ENCODE measurements at regions not wholly inside any gene's neighbourhood (a gene's known extent, or its start where the extent isn't known, plus 50 kb on each side); places are given as distances from the start of the nearest gene placed in this dataset.

DNA sequence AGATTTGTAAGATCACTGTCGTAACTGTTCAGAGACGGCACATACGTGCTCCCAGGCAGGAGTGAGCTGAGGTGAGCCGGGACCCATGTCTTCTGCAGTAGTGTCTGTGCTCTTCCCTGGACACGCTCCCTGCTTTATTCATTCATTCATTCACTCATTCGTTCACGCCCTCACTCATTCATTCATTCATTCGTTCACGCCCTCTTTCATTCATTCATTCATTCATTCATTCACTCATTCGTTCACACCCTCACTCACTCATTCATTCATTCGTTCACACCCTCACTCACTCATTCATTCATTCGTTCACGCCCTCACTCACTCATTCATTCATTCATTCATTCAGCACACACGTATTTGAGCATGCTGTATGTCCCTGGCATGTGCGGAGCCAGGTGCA lies 207.0 kb downstream of the GLI2 start:
- TF ChIP-seq, protein P1, sequence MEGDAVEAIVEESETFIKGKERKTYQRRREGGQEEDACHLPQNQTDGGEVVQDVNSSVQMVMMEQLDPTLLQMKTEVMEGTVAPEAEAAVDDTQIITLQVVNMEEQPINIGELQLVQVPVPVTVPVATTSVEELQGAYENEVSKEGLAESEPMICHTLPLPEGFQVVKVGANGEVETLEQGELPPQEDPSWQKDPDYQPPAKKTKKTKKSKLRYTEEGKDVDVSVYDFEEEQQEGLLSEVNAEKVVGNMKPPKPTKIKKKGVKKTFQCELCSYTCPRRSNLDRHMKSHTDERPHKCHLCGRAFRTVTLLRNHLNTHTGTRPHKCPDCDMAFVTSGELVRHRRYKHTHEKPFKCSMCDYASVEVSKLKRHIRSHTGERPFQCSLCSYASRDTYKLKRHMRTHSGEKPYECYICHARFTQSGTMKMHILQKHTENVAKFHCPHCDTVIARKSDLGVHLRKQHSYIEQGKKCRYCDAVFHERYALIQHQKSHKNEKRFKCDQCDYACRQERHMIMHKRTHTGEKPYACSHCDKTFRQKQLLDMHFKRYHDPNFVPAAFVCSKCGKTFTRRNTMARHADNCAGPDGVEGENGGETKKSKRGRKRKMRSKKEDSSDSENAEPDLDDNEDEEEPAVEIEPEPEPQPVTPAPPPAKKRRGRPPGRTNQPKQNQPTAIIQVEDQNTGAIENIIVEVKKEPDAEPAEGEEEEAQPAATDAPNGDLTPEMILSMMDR (conservative IDR thresholded peaks at IDR 0.05 in 1 of 2, IDR thresholded peaks at IDR 0.05 in 1 of 2; ENCODE audit: extremely low read depth in 1 of 2, insufficient read depth in 1 of 2, low read depth in 1 of 2, low read length in 2 of 2): no peak
- no peak for TF ChIP-seq EZH2 (IDR thresholded peaks at IDR 0.05; ENCODE audit: borderline replicate concordance, low read length)

All from mammary epithelial cell (primary cell).